Ishikawa (cell line): ENCODE measurements at regions not wholly inside any gene's neighbourhood (a gene's known extent, or its start where the extent isn't known, plus 50 kb on each side); places are given as distances from the start of the nearest gene placed in this dataset.

Source experiments
- CEBPB ChIP-seq: IDR thresholded peaks from 2 replicates; pipeline ENCODE4 v1.6.1; 2012
- CREB1 ChIP-seq: IDR thresholded peaks from 2 replicates; pipeline ENCODE4 v1.6.1; 2012; ENCODE audit warnings: low read depth
- NFIC ChIP-seq: IDR thresholded peaks from 2 replicates; pipeline ENCODE4 v1.6.1; 2012
- RAD21 ChIP-seq: IDR thresholded peaks from 2 replicates; pipeline ENCODE4 v1.6.1; 2012; ENCODE audit warnings: low read depth
- REST ChIP-seq: IDR thresholded peaks from 2 replicates; pipeline ENCODE4 v1.6.1; 2012; ENCODE audit warnings: low read depth, mild to moderate bottlenecking
- TCF12 ChIP-seq: IDR thresholded peaks from 2 replicates; pipeline ENCODE4 v1.6.1; 2012; ENCODE audit warnings: low read depth
- YY1 ChIP-seq: IDR thresholded peaks from 2 replicates; pipeline ENCODE4 v1.6.1; 2012; ENCODE audit warnings: low read depth
- ZBTB7A ChIP-seq: IDR thresholded peaks from 2 replicates; pipeline ENCODE4 v1.6.1; 2012; ENCODE audit warnings: low read depth

- no peak for TF ChIP-seq ZBTB7A
- no peak for TF ChIP-seq REST
- no peak for TF ChIP-seq RAD21
- TF ChIP-seq CREB1, result no peak
- no peak for TF ChIP-seq YY1
- TF ChIP-seq TCF12, result no peak
- no peak for TF ChIP-seq CEBPB
- TF ChIP-seq NFIC, result no peak
These were observed 94.1 kb upstream of the CREB5 start for GRCh38 chr7:28318101-28318762.
